ENCODE measurements at regions not wholly inside any gene's neighbourhood (a gene's known extent, or its start where the extent isn't known, plus 50 kb on each side); places are given as distances from the start of the nearest gene placed in this dataset.

DNA sequence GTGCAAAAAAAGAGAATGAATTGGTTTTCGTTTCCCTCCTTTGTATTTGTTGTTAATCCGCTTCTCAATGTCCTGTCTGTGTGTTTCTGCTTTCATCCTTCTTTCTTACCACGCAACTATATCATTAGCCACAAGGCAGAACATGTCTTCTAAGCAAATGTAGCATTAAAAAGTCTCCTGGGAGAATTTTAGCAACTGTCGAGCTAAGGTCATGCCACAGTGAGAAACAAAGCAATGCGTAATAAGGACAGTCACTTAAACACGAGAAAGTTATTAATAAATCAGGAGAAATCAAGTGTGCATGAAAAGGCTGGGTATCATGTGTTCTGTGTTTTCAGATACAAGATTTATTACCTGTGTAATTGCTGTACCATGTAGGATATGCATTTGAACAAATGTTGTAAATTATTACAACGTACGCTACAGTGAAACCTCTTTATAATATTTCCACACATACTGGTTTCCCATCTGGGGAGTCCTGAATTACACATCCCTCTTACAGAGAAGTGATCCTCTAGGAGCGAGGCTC lies 890.8 kb downstream of the TRIML1 start:
- TF ChIP-seq, protein P1, sequence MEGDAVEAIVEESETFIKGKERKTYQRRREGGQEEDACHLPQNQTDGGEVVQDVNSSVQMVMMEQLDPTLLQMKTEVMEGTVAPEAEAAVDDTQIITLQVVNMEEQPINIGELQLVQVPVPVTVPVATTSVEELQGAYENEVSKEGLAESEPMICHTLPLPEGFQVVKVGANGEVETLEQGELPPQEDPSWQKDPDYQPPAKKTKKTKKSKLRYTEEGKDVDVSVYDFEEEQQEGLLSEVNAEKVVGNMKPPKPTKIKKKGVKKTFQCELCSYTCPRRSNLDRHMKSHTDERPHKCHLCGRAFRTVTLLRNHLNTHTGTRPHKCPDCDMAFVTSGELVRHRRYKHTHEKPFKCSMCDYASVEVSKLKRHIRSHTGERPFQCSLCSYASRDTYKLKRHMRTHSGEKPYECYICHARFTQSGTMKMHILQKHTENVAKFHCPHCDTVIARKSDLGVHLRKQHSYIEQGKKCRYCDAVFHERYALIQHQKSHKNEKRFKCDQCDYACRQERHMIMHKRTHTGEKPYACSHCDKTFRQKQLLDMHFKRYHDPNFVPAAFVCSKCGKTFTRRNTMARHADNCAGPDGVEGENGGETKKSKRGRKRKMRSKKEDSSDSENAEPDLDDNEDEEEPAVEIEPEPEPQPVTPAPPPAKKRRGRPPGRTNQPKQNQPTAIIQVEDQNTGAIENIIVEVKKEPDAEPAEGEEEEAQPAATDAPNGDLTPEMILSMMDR (IDR thresholded peaks at IDR 0.05): no peak
- no peak for TF ChIP-seq POLR2A (IDR thresholded peaks at IDR 0.05)

Data from thyroid gland (tissue), 4 donors.